ENCODE measurements at regions not wholly inside any gene's neighbourhood (a gene's known extent, or its start where the extent isn't known, plus 50 kb on each side); places are given as distances from the start of the nearest gene placed in this dataset.

- H3K9me3 Mint-ChIP-seq, result no peaks in the 10 kb centered on the region
- peaks cover 40% of the 10 kb centered on the region for H3K27me3 Mint-ChIP-seq (ENCODE audit: low read depth, poor library complexity)
- TF ChIP-seq, protein P1, sequence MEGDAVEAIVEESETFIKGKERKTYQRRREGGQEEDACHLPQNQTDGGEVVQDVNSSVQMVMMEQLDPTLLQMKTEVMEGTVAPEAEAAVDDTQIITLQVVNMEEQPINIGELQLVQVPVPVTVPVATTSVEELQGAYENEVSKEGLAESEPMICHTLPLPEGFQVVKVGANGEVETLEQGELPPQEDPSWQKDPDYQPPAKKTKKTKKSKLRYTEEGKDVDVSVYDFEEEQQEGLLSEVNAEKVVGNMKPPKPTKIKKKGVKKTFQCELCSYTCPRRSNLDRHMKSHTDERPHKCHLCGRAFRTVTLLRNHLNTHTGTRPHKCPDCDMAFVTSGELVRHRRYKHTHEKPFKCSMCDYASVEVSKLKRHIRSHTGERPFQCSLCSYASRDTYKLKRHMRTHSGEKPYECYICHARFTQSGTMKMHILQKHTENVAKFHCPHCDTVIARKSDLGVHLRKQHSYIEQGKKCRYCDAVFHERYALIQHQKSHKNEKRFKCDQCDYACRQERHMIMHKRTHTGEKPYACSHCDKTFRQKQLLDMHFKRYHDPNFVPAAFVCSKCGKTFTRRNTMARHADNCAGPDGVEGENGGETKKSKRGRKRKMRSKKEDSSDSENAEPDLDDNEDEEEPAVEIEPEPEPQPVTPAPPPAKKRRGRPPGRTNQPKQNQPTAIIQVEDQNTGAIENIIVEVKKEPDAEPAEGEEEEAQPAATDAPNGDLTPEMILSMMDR (IDR thresholded peaks at IDR 0.05), result no peak
- H3K27ac Mint-ChIP-seq, result no peak overlapping the region
- H3K4me1 Mint-ChIP-seq, result peaks cover 19% of the 10 kb centered on the region
- H3K4me3 Mint-ChIP-seq, result no peak overlapping the region
- no peak for DNase-seq
- H3K36me3 Mint-ChIP-seq (ENCODE audit: low read depth), result no peaks in the 10 kb centered on the region
Measured at GRCh38 chr6:24072038-24072746, 53.8 kb upstream of the NRSN1 start.

DNA sequence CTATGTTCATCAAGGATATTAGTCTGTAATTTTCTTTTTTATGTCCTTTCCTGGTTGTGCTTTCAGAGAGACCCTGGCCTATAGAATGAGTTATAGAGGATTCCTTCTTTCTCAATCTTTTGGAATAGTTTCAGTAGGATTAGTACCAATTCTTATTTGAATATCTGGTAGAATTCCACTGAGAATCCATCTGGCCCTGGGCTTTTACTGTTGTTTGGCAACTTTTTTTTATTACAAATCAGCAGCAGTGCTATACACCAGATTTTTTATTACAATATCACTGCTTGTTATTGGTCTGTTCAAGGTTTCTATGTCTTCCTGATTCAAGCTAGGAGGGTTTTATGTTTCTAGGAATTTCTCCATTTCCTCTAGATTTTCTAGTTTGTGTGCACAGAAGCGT is 50.0 kb upstream of the NRSN1 start:
- Mint-ChIP-seq H3K27me3 (ENCODE audit: low read depth, poor library complexity) (peaks cover 31% of the 10 kb centered on the region), H3K4me1 (peaks cover 17% of the 10 kb centered on the region), H3K4me3 (no peak overlapping the region), H3K36me3 (ENCODE audit: low read depth) (no peaks in the 10 kb centered on the region), H3K9me3 (peaks cover 3% of the 10 kb centered on the region), H3K27ac (no peak overlapping the region)
- TF ChIP-seq, protein P1 (IDR thresholded peaks at IDR 0.05), result no peak
- no peak for DNase-seq

All from nephron progenitor cell (in vitro differentiated cells).